ENCODE measurements at regions not wholly inside any gene's neighbourhood (a gene's known extent, or its start where the extent isn't known, plus 50 kb on each side); places are given as distances from the start of the nearest gene placed in this dataset.

- TF ChIP-seq CTCF (IDR thresholded peaks at IDR 0.05; ENCODE audit: borderline replicate concordance, extremely low read depth, low read length, poor library complexity, severe bottlenecking) (no peak), EZH2 (IDR thresholded peaks at IDR 0.05; ENCODE audit: borderline replicate concordance, low read depth, low read length, severe bottlenecking) (no peak)
These were observed 237.3 kb upstream of the SP8 start for GRCh38 chr7:21023841-21024484.

Data from DND-41 (cell line).